Uterus (tissue), 2 donors: ENCODE measurements at regions not wholly inside any gene's neighbourhood (a gene's known extent, or its start where the extent isn't known, plus 50 kb on each side); places are given as distances from the start of the nearest gene placed in this dataset.

Source experiments
- CTCF ChIP-seq, 4 experiments: fragments of 200-600 bp in 2 of 4; fragments of 450-650 bp in 2 of 4; sonication (generic) in 2 of 4; IDR thresholded peaks; one replicate each; pipeline ENCODE4 v1.5.1; 2016 to 2019; ENCODE audit warnings: antibody characterized with exemption in 4 of 4, mild to moderate bottlenecking in 2 of 4, moderate library complexity in 1 of 4
- POLR2A ChIP-seq, 2 donors: fragments of 450-650 bp; IDR thresholded peaks; one replicate each; pipeline ENCODE4 v1.6.1; 2016; ENCODE audit warnings: antibody characterized with exemption in 2 of 2, mild to moderate bottlenecking in 1 of 2, moderate library complexity in 1 of 2

GRCh38 chr6:14447240-14447639 lies 329.7 kb downstream of the CD83 start:
- no peak for TF ChIP-seq CTCF (IDR thresholded peaks at IDR 0.05)
- TF ChIP-seq POLR2A (IDR thresholded peaks at IDR 0.05), result no peak
